ENCODE measurements at regions not wholly inside any gene's neighbourhood (a gene's known extent, or its start where the extent isn't known, plus 50 kb on each side); places are given as distances from the start of the nearest gene placed in this dataset.

GRCh38 chr18:77754475-77755044 is 504.9 kb downstream of the GALR1 start:
- Mint-ChIP-seq H3K36me3 (ENCODE audit: insufficient read depth in 2 of 2) (no peaks in the 10 kb centered on the region), H3K4me3 (no peak overlapping the region), H3K4me1 (ENCODE audit: low read depth) (no peaks in the 10 kb centered on the region), H3K27me3 (ENCODE audit: low read depth) (no peaks in the 10 kb centered on the region), H3K9me3 (no peaks in the 10 kb centered on the region), H3K27ac (no peak overlapping the region)
- ATAC-seq (replicated peaks in 1 of 2) (no peak), DNase-seq (no peak)

GRCh38 chr18:77755187-77755586 is 505.5 kb downstream of the GALR1 start:
- Mint-ChIP-seq H3K4me1 (ENCODE audit: low read depth) (no peaks in the 10 kb centered on the region), H3K27me3 (ENCODE audit: low read depth) (no peaks in the 10 kb centered on the region), H3K27ac (no peak overlapping the region), H3K4me3 (no peak overlapping the region), H3K36me3 (ENCODE audit: insufficient read depth in 2 of 2) (no peaks in the 10 kb centered on the region), H3K9me3 (no peaks in the 10 kb centered on the region)
- ATAC-seq (replicated peaks in 1 of 2) = no peak
- no peak for DNase-seq

GRCh38 chr18:77761332-77761731 is 511.7 kb downstream of the GALR1 start:
- H3K4me1 Mint-ChIP-seq (ENCODE audit: low read depth) = no peaks in the 10 kb centered on the region
- no peaks in the 10 kb centered on the region for H3K9me3 Mint-ChIP-seq
- H3K4me3 Mint-ChIP-seq = no peak overlapping the region
- H3K27me3 Mint-ChIP-seq (ENCODE audit: low read depth) = peaks cover 20% of the 10 kb centered on the region
- H3K36me3 Mint-ChIP-seq (ENCODE audit: insufficient read depth in 2 of 2) = no peaks in the 10 kb centered on the region
- H3K27ac Mint-ChIP-seq = peak overlapping the region; percentile 35
- DNase-seq = no peak
- ATAC-seq (replicated peaks in 1 of 2) = no peak

- H3K9me3 Mint-ChIP-seq = no peaks in the 10 kb centered on the region
- no peak for ATAC-seq (replicated peaks in 1 of 2)
- H3K4me1 Mint-ChIP-seq (ENCODE audit: low read depth) = no peaks in the 10 kb centered on the region
- no peak overlapping the region for H3K27ac Mint-ChIP-seq
- no peak for DNase-seq
- H3K4me3 Mint-ChIP-seq = no peak overlapping the region
- H3K27me3 Mint-ChIP-seq (ENCODE audit: low read depth) = peaks cover 25% of the 10 kb centered on the region
- no peaks in the 10 kb centered on the region for H3K36me3 Mint-ChIP-seq (ENCODE audit: insufficient read depth in 2 of 2)
Measured at GRCh38 chr18:77762014-77762413, 512.4 kb downstream of the GALR1 start.

GRCh38 chr18:77762642-77763041 is 513.0 kb downstream of the GALR1 start:
- no peak for DNase-seq

GRCh38 chr18:77763530-77764145 is 514.0 kb downstream of the GALR1 start:
- Mint-ChIP-seq H3K9me3 (no peaks in the 10 kb centered on the region), H3K27ac (no peak overlapping the region), H3K4me1 (ENCODE audit: low read depth) (no peaks in the 10 kb centered on the region), H3K27me3 (ENCODE audit: low read depth) (peaks cover 25% of the 10 kb centered on the region), H3K4me3 (no peak overlapping the region), H3K36me3 (ENCODE audit: insufficient read depth in 2 of 2) (no peaks in the 10 kb centered on the region)
- DNase-seq = no peak
- ATAC-seq (replicated peaks in 1 of 2) = no peak

More at GRCh38 chr18:77762642-77763041, 513.0 kb downstream of the GALR1 start:
- Mint-ChIP-seq H3K9me3 (no peaks in the 10 kb centered on the region), H3K27ac (no peak overlapping the region), H3K27me3 (ENCODE audit: low read depth) (peaks cover 25% of the 10 kb centered on the region), H3K36me3 (ENCODE audit: insufficient read depth in 2 of 2) (no peaks in the 10 kb centered on the region), H3K4me3 (no peak overlapping the region), H3K4me1 (ENCODE audit: low read depth) (no peaks in the 10 kb centered on the region)
- no peak for ATAC-seq (replicated peaks in 1 of 2)

- no peak overlapping the region for H3K27ac Mint-ChIP-seq
- DNase-seq = peak; percentile 6 to 10
- H3K4me1 Mint-ChIP-seq (ENCODE audit: low read depth) = no peaks in the 10 kb centered on the region
- peaks cover 24% of the 10 kb centered on the region for H3K27me3 Mint-ChIP-seq (ENCODE audit: low read depth)
- H3K36me3 Mint-ChIP-seq (ENCODE audit: insufficient read depth in 2 of 2) = no peaks in the 10 kb centered on the region
- no peak for ATAC-seq (replicated peaks in 1 of 2)
- no peak overlapping the region for H3K4me3 Mint-ChIP-seq
- H3K9me3 Mint-ChIP-seq = peaks cover 0 to 2% of the 10 kb centered on the region in 2 donors
Measured at GRCh38 chr18:77765468-77765867, 515.8 kb downstream of the GALR1 start.

GRCh38 chr18:77766421-77766820 is 516.8 kb downstream of the GALR1 start:
- Mint-ChIP-seq H3K9me3 (peaks cover 0 to 2% of the 10 kb centered on the region in 2 donors), H3K4me1 (ENCODE audit: low read depth) (no peaks in the 10 kb centered on the region), H3K27me3 (ENCODE audit: low read depth) (peaks cover 16% of the 10 kb centered on the region), H3K27ac (no peak overlapping the region), H3K36me3 (ENCODE audit: insufficient read depth in 2 of 2) (no peaks in the 10 kb centered on the region), H3K4me3 (no peak overlapping the region)
- ATAC-seq (replicated peaks in 1 of 2) (no peak), DNase-seq (no peak)

GRCh38 chr18:77772177-77772576 is 522.5 kb downstream of the GALR1 start:
- no peaks in the 10 kb centered on the region for H3K36me3 Mint-ChIP-seq (ENCODE audit: insufficient read depth in 2 of 2)
- no peak for ATAC-seq (replicated peaks in 1 of 2)
- no peak overlapping the region for H3K27ac Mint-ChIP-seq
- H3K4me3 Mint-ChIP-seq = no peak overlapping the region
- H3K27me3 Mint-ChIP-seq (ENCODE audit: low read depth) = peaks cover 5% of the 10 kb centered on the region
- peaks cover 1 to 2% of the 10 kb centered on the region in 2 donors for H3K9me3 Mint-ChIP-seq
- no peaks in the 10 kb centered on the region for H3K4me1 Mint-ChIP-seq (ENCODE audit: low read depth)
- no peak for DNase-seq

- Mint-ChIP-seq H3K4me3 (no peak overlapping the region), H3K27ac (no peak overlapping the region), H3K27me3 (ENCODE audit: low read depth) (peaks cover 5% of the 10 kb centered on the region), H3K36me3 (ENCODE audit: insufficient read depth in 2 of 2) (no peaks in the 10 kb centered on the region), H3K4me1 (ENCODE audit: low read depth) (no peaks in the 10 kb centered on the region), H3K9me3 (peaks cover 0 to 1% of the 10 kb centered on the region in 2 donors)
- DNase-seq (no peak), ATAC-seq (replicated peaks in 1 of 2) (no peak)
Measured at GRCh38 chr18:77776104-77776503, 526.5 kb downstream of the GALR1 start.

- Mint-ChIP-seq H3K9me3 (peaks cover 0 to 1% of the 10 kb centered on the region in 2 donors), H3K27ac (no peak overlapping the region), H3K4me3 (no peak overlapping the region), H3K27me3 (ENCODE audit: low read depth) (peaks cover 2% of the 10 kb centered on the region), H3K36me3 (ENCODE audit: insufficient read depth in 2 of 2) (no peaks in the 10 kb centered on the region), H3K4me1 (ENCODE audit: low read depth) (no peaks in the 10 kb centered on the region)
- no peak for ATAC-seq (replicated peaks in 1 of 2)
- no peak for DNase-seq
Measured at GRCh38 chr18:77777163-77777562, 527.5 kb downstream of the GALR1 start.

GRCh38 chr18:77784759-77785379 is 535.2 kb downstream of the GALR1 start:
- Mint-ChIP-seq H3K9me3 (peaks cover 0 to 3% of the 10 kb centered on the region in 2 donors), H3K4me3 (no peak overlapping the region), H3K36me3 (ENCODE audit: insufficient read depth in 2 of 2) (no peaks in the 10 kb centered on the region), H3K27me3 (ENCODE audit: low read depth) (no peaks in the 10 kb centered on the region), H3K27ac (no peak overlapping the region), H3K4me1 (ENCODE audit: low read depth) (no peaks in the 10 kb centered on the region)
- ATAC-seq (replicated peaks in 1 of 2) (no peak), DNase-seq (no peak)

- Mint-ChIP-seq H3K4me3 (no peak overlapping the region), H3K27me3 (ENCODE audit: low read depth) (no peaks in the 10 kb centered on the region), H3K36me3 (ENCODE audit: insufficient read depth in 2 of 2) (no peaks in the 10 kb centered on the region), H3K27ac (no peak overlapping the region), H3K4me1 (ENCODE audit: low read depth) (no peaks in the 10 kb centered on the region), H3K9me3 (peaks cover 0 to 3% of the 10 kb centered on the region in 2 donors)
- DNase-seq = no peak
- ATAC-seq (replicated peaks in 1 of 2) = no peak
Measured at GRCh38 chr18:77785415-77785975, 535.8 kb downstream of the GALR1 start.

Measured in activated T-cell treated with anti-CD3 and anti-CD28 coated beads, Interleukin-2, amount 50 U/mL, for 72 hours (primary cell).